ENCODE measurements at regions not wholly inside any gene's neighbourhood (a gene's known extent, or its start where the extent isn't known, plus 50 kb on each side); places are given as distances from the start of the nearest gene placed in this dataset.
A peak's percentile ranks its signal among the peaks of the same experiment; 100 is the strongest.
"Not testable (repeated sequence)": the region's sequence is repeated elsewhere in the genome, so short reads cannot be mapped to it uniquely, and the experiment has no call there.

DNA sequence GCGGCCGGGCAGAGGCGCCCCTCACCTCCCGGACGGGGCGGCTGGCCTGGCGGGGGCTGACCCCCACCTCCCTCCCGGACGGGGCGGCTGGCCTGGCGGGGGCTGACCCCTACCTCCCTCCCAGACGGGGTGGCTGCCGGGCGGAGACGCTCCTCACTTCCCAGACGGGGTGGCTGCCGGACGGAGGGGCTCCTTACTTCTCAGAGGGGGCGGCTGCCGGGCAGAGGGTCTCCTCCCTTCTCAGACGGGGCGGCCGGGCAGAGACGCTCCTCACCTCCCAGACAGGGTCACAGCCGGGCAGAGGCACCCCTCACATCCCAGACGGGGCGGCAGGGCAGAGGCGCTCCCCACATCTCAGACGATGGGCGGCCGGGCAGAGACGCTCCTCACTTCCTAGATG lies 321.8 kb upstream of the SGCG start:
- DNase-seq, result not testable (repeated sequence)

GRCh38 chr13:22859411-22859810 lies 321.4 kb upstream of the SGCG start:
- not testable (repeated sequence) for DNase-seq

- no peak for DNase-seq
Measured at GRCh38 chr13:22861958-22862466, 318.8 kb upstream of the SGCG start.

DNA sequence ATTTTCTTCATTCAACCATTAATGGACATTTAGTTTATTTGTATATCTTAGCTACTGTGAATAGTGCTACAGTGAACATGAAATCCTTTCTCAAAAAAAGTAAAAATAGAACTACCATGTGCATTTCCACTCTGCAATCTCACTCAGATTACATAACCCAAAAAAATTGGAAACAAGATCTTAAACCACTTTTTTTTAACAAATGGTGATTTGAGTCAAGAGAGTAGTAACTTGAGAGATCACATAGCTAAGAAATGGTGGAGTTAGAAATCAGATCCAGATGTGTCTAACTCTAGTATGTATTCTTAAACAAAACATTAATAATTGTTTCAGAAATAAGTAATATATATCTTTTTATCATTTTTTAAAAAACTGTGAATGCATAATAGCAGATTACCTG lies 318.3 kb upstream of the SGCG start:
- no peak for DNase-seq

DNA sequence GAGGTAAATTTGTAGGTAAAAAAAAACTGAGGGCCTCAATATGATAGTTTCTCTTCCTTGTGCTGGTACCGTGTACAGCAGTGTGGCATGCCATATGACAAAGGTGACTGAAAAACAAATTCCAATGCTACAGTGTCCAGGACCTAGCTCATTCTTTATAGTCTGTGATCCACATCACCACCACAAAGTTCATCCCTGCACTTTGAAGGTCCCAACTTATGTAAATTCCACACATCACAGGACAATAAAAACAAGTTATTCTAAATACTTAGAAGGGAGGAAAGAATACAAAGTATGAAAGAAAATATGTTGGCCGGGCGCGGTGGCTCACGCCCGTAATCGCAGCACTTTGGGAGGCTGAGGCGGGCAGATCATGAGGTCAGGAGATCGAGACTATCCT lies 314.6 kb upstream of the SGCG start:
- DNase-seq, result no peak

DNA sequence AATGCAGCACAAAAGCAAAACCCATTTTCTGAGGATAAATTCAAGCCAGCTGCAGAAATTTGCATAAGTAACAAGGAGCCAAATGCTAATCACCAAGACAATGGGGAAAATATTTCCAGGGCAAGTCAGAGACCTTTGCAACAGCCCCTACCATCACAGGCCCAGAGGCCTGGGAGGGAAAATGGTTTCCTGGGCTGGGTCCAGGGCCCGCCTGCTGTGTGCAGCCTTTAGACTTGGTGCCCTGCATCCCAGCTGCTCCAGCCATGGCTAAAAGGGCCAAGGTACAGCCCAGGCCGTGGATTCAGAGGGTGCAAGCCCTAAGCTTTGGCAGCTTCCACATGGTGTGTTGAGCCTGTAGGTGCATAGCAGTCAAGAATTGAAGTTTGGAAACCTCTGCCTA lies 309.5 kb upstream of the SGCG start:
- no peak for DNase-seq

- DNase-seq, result no peak
Measured at GRCh38 chr13:22874839-22875238, 305.9 kb upstream of the SGCG start.

DNA sequence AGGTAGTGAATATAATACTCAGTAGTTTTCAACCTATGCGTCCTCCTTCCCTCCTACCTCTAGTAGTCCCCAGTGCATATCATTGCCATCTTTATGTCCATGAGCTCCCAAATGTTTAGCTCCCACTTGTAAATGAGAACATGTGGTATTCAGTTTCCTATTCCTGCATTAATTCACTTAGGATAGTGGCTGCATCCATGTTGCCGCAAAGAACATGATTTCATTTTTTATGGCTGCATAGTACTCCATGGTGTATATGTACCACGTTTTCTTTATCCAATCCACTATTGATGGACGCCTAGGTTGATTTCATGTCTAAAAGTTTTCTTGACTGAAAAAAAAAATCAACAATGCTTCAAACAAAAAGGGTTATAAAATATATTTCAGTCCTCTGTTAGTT lies 303.4 kb upstream of the SGCG start:
- DNase-seq, result no peak

GRCh38 chr13:22880741-22881720 lies 299.7 kb upstream of the SGCG start:
- DNase-seq, result no peak

DNA sequence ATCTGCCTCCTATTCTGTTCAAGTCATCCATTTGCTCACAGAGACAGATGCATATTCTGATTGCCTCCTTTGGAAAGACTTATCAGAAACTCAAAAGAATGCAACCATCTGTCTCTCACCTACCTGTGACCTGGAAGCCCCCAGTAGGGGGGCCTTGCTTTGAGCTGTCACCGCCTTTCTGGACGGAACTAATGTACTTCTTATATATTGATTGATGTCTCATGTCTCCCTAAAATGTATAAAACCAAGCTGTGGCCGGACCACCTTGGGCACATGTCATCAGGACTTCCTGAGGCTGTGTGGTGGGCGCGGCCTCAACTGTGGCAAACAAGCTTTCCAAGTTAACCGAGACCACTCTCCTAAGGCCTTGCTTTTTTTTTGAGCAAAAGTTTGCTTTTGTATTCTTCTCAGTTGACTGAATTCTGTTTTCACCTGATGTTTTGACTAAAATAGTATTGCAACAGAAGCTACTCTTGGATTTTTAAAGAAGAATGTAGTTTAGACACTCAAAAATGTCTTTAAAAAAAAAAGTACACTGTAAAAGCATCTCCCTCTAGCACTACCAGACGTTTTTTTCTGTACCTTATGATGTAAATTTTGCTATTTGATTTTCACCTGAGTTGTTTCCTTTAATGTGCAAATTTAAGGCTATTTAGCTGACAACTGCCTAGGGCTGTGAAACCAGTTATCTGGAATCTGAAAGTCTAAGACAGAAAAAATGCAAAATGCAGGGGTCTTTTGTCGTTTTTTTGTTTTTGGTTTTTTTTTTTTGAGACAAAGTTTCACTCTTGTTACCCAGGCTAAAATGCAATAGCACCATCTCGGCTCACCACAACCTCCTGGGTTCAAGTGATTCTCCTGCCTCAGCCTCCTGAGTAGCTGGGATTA lies 298.8 kb upstream of the SGCG start:
- not testable (repeated sequence) for DNase-seq

DNA sequence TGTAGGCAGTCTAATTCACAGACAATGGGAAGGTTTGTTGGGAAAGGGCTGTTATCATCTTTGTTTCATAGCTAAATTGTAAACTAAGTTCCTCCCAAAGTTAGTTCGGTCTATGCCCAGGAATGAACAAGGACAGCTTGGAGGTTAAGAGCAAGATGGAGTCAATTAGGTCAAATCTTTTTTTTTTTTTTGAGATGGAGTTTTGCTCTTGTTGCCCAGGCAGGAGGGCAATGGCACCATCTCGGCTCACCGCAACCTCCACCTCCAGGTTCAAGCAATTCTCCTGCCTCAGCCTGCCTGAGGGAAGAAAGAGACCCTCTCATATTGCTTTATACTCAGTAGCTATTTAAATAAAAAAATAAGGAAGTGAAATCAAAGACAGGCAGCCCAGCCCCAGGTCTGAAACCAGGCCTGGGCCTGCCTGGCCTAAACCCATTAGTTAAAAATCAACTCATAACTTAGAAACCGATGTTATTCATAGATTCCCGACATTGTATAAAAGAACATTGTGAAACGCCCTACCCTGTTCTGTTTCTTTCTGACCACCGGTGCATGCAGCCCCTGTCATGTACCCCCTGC lies 297.4 kb upstream of the SGCG start:
- DNase-seq, result no peak

DNA sequence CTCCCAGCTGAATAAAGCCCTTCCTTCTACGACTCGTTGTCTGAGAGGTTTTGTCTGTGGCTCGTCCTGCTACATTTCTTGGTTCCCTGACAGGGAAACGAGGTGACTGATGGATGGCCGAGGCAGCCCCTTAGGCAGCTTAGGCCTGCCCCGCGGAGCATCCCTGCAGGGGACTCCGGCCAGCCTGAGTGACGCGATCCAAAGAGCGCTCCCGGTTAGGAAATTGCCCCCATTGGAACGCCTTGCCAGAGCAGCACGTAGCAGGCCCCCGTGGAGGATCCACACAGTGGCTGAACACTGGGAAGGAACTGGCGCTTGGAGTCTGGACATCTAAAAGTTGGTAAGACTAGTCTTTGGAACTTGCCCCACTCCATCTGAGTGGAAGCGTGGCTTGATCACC lies 296.8 kb upstream of the SGCG start:
- no peak for DNase-seq

- DNase-seq, result not testable (repeated sequence)
Measured at GRCh38 chr13:22886061-22886460, 294.7 kb upstream of the SGCG start.

DNA sequence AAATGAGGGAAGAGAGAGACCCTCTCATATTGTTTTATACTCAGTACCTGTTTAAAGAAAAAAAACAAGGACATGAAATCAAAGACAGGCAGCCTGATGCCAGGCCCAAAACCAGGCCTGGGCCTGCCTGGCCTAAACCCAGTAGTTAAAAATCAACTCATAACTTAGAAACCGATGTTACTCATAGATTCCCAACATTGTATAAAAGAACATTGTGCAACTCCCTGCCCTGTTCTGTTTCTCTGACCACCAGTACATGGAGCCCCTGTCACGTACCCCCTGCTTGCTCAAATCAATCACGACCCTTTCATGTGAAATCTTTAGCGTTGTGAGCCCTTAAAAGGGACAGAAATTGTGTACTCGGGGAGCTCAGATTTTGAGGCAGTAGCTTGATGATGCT lies 291.4 kb upstream of the SGCG start:
- not testable (repeated sequence) for DNase-seq

- DNase-seq, result no peak
Measured at GRCh38 chr13:22893204-22893603, 287.6 kb upstream of the SGCG start.

DNA sequence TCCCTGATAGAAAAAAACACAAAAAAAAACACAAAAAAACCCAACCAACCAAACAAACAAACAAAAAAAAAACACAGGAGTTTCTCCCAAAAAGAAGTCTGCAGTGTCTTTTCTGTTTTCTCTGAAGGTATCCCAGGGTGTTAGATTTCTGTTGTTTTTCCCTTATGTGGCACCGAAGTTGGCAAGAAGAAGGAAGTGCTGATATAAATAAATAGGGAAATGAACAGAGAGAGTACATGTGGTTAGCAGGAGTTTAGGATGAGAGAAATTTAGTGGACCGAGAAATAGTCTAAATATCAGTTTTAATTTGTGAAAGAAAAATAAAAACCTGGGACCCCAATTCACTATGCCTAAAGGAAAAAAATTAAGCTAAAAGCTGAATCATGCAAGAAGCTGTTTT lies 287.0 kb upstream of the SGCG start:
- DNase-seq, result peak in 2 of 4 experiments; percentile 3 to 19

DNA sequence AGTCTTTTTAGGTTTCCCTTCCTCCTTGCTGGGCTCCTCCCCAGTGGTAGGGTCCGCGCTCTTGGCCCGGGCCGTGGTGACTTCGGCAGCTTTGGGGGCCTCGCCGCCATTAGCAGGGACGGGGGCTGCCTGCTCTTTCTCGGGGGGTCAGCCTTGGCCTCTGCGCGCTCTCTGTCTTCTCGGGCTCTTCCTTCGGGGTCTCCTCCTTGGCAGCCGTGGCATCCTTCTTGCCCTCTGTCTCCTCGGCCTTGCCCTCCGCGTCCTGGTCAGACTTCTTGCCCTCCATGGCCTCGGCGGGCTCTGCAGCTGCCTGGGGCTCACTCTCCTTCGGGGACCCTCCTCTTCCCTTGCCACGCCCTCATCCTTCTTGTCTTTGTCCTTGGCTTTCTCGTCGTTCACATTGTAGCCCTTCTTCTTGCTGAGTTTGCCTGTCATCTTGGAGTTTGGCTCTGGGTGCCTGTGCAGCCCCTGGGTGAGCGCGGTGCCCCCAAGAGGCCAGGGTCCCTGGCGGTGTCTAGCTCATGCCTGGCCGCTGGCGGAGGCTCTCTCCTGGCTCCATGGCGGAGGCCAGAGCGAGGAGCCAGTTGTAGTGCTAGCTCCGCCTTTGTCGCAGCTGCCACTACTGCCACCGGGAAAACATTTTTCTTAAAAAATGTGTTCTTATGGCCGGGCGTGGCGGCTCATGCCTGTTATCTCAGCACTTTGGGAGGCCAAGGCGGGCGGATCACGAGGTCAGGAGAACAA lies 283.0 kb upstream of the SGCG start:
- no peak for DNase-seq

GRCh38 chr13:22900416-22900951 lies 280.3 kb upstream of the SGCG start:
- not testable (repeated sequence) for DNase-seq

DNA sequence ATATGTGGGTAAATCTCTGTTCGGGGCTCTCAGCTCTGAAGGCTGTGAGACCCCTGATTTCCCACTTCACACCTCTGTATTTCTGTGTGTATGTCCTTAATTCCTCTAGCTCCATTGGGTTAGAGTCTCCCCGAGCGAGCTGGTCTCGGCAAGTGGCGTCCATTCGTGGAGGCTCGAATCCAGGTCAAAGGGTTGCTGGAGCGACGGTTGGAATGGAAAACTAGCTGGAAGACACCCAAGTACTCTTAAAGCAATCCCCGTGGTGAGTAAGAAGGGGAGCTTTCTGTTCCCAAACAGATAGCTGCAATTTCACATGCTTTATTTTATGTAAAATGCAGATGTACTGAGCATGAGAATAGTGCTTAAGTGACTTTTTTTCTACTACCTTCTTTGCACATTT lies 277.5 kb upstream of the SGCG start:
- no peak for DNase-seq

DNA sequence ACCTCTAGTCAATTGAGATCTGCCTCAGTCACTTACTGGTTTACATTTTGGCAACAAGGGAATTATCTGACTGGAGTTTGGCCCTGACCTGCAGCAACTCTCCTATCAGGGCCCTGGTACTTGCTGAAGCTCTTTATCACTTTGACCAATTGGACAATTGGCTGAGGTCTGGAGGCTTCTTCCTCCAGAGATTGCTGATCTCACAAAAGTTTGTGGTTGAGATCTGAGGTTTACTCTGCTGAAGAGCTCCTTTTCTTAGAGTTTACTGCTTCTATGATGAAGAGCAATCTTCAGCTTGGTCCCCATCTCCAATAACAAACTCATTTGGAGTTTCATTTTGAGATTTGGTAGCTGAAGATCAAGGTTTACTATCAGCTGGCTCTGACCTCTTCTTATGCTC lies 276.9 kb upstream of the SGCG start:
- no peak for DNase-seq

DNA sequence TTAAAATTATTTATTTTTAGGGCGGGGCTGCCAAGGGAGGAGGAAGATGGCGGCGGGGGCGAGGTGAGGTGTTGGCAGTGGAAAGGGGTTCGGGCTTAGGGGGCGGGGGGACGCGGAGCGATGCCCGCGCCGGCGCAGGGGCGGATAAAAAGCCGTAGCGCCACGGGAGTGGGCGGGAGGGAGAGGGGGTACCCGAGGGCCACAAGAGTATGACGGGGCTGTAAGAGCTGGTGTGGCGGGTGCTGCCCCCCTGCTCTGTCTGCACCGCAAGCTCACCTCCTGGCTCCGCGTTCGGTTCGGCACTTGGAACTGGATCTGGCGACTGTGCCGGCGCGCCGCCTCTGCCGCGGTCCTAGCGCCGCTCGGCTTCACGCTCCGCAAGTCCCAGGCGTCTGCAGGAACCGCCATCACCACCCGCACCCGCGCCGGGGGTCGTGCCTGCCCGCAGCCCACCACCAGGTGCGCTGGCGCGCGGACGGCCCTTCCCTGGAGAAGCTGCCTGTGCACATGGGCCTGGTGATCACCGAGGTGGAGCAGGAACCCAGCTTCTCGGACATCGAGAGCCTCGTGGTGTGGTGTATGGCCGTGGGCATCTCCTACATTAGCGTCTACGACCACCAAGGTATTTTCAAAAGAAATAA lies 265.2 kb upstream of the SGCG start:
- DNase-seq, result peak in 1 of 4 experiments; percentile 4
